ENCODE measurements at regions not wholly inside any gene's neighbourhood (a gene's known extent, or its start where the extent isn't known, plus 50 kb on each side); places are given as distances from the start of the nearest gene placed in this dataset.

DNA sequence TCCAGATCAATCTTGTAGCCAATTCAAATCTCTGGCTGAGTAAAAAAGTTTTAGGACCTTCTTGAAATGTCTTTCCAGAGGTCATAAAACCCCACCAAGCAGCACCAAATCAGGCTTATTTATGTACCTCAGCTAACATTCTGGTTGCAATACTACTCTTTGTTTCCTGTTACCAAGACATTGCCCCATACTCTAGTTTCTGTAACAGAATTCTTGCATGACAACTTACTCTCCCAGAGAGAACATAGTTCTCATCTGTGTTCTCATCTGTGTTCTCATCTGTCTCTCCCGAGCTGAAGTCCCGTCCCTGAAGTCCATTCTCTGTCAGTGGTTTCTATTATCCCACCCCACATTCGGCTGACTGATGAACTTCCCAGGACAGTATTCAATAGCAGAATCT lies 1285.1 kb downstream of the XPNPEP1 start:
- Histone ChIP-seq H3K36me3 (ENCODE audit: low read depth) (no peaks in the 10 kb centered on the region), H3K27me3 (ENCODE audit: insufficient read depth, poor library complexity, severe bottlenecking) (no peaks in the 10 kb centered on the region), H3K27ac (ENCODE audit: poor library complexity, severe bottlenecking) (no peak overlapping the region), H3K4me3 (ENCODE audit: severe bottlenecking) (no peak overlapping the region), H3K4me1 (ENCODE audit: insufficient read depth, poor library complexity, severe bottlenecking) (no peaks in the 10 kb centered on the region), H3K9me3 (ENCODE audit: severe bottlenecking) (no peaks in the 10 kb centered on the region)
- TF ChIP-seq, protein P1, sequence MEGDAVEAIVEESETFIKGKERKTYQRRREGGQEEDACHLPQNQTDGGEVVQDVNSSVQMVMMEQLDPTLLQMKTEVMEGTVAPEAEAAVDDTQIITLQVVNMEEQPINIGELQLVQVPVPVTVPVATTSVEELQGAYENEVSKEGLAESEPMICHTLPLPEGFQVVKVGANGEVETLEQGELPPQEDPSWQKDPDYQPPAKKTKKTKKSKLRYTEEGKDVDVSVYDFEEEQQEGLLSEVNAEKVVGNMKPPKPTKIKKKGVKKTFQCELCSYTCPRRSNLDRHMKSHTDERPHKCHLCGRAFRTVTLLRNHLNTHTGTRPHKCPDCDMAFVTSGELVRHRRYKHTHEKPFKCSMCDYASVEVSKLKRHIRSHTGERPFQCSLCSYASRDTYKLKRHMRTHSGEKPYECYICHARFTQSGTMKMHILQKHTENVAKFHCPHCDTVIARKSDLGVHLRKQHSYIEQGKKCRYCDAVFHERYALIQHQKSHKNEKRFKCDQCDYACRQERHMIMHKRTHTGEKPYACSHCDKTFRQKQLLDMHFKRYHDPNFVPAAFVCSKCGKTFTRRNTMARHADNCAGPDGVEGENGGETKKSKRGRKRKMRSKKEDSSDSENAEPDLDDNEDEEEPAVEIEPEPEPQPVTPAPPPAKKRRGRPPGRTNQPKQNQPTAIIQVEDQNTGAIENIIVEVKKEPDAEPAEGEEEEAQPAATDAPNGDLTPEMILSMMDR (IDR thresholded peaks at IDR 0.05; ENCODE audit: poor library complexity, severe bottlenecking): no peak
- DNase-seq (ENCODE audit: low spot score): no peak
- no peak for ATAC-seq (ENCODE audit: low read depth)

GRCh38 chr10:108633046-108633445 lies 1290.3 kb downstream of the XPNPEP1 start:
- Histone ChIP-seq H3K27me3 (ENCODE audit: insufficient read depth, poor library complexity, severe bottlenecking) (no peaks in the 10 kb centered on the region), H3K27ac (ENCODE audit: poor library complexity, severe bottlenecking) (no peak overlapping the region), H3K9me3 (ENCODE audit: severe bottlenecking) (no peaks in the 10 kb centered on the region), H3K4me1 (ENCODE audit: insufficient read depth, poor library complexity, severe bottlenecking) (no peaks in the 10 kb centered on the region), H3K36me3 (ENCODE audit: low read depth) (no peaks in the 10 kb centered on the region), H3K4me3 (ENCODE audit: severe bottlenecking) (no peak overlapping the region)
- ATAC-seq (ENCODE audit: low read depth) (no peak), DNase-seq (ENCODE audit: low spot score) (no peak)
- TF ChIP-seq, protein P1 (IDR thresholded peaks at IDR 0.05; ENCODE audit: poor library complexity, severe bottlenecking): no peak

- ATAC-seq (ENCODE audit: low read depth) (no peak), DNase-seq (ENCODE audit: low spot score) (no peak)
- no peaks in the 10 kb centered on the region for H3K9me3 ChIP-seq (ENCODE audit: severe bottlenecking)
- no peak overlapping the region for H3K27ac ChIP-seq (ENCODE audit: poor library complexity, severe bottlenecking)
- no peaks in the 10 kb centered on the region for H3K27me3 ChIP-seq (ENCODE audit: insufficient read depth, poor library complexity, severe bottlenecking)
- H3K4me3 ChIP-seq (ENCODE audit: severe bottlenecking): no peak overlapping the region
- TF ChIP-seq, protein P1 (IDR thresholded peaks at IDR 0.05; ENCODE audit: poor library complexity, severe bottlenecking): no peak
- no peaks in the 10 kb centered on the region for H3K4me1 ChIP-seq (ENCODE audit: insufficient read depth, poor library complexity, severe bottlenecking)
- no peaks in the 10 kb centered on the region for H3K36me3 ChIP-seq (ENCODE audit: low read depth)
Measured at GRCh38 chr10:108632144-108632543, 1291.2 kb downstream of the XPNPEP1 start.

DNA sequence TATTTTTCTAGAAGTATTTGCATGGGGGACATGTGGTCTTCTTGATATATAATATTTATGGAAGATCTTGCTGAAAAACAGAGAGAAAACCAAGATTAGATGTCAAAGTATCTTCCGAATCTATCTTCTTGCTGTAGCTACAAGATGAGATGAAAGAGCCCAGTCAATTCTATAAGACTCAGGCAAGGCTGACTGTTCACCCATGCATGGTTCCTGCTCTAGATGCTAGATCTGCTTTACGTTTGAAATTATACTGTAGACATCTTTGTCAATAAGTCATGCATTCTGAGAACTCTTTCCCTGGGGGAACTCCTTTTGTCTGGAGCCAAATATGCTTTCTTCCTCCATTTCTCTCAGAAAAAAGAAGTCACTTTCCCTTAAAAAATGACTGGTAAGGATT lies 1292.0 kb downstream of the XPNPEP1 start:
- Histone ChIP-seq H3K4me3 (ENCODE audit: severe bottlenecking) (no peak overlapping the region), H3K36me3 (ENCODE audit: low read depth) (no peaks in the 10 kb centered on the region), H3K27ac (ENCODE audit: poor library complexity, severe bottlenecking) (no peak overlapping the region), H3K9me3 (ENCODE audit: severe bottlenecking) (no peaks in the 10 kb centered on the region), H3K27me3 (ENCODE audit: insufficient read depth, poor library complexity, severe bottlenecking) (no peaks in the 10 kb centered on the region), H3K4me1 (ENCODE audit: insufficient read depth, poor library complexity, severe bottlenecking) (no peaks in the 10 kb centered on the region)
- TF ChIP-seq, protein P1 (IDR thresholded peaks at IDR 0.05; ENCODE audit: poor library complexity, severe bottlenecking): no peak
- DNase-seq (ENCODE audit: low spot score) (no peak), ATAC-seq (ENCODE audit: low read depth) (no peak)

GRCh38 chr10:108629834-108630233 lies 1293.5 kb downstream of the XPNPEP1 start:
- H3K27ac ChIP-seq (ENCODE audit: poor library complexity, severe bottlenecking): no peak overlapping the region
- H3K27me3 ChIP-seq (ENCODE audit: insufficient read depth, poor library complexity, severe bottlenecking): no peaks in the 10 kb centered on the region
- TF ChIP-seq, protein P1 (IDR thresholded peaks at IDR 0.05; ENCODE audit: poor library complexity, severe bottlenecking): no peak
- ATAC-seq (ENCODE audit: low read depth): 0 out of 3 replicates have a peak, but pooled peaks have one; percentile 35
- H3K4me1 ChIP-seq (ENCODE audit: insufficient read depth, poor library complexity, severe bottlenecking): no peaks in the 10 kb centered on the region
- H3K9me3 ChIP-seq (ENCODE audit: severe bottlenecking): no peaks in the 10 kb centered on the region
- no peak for DNase-seq (ENCODE audit: low spot score)
- no peaks in the 10 kb centered on the region for H3K36me3 ChIP-seq (ENCODE audit: low read depth)
- no peak overlapping the region for H3K4me3 ChIP-seq (ENCODE audit: severe bottlenecking)
